ENCODE measurements at regions not wholly inside any gene's neighbourhood (a gene's known extent, or its start where the extent isn't known, plus 50 kb on each side); places are given as distances from the start of the nearest gene placed in this dataset.

DNA sequence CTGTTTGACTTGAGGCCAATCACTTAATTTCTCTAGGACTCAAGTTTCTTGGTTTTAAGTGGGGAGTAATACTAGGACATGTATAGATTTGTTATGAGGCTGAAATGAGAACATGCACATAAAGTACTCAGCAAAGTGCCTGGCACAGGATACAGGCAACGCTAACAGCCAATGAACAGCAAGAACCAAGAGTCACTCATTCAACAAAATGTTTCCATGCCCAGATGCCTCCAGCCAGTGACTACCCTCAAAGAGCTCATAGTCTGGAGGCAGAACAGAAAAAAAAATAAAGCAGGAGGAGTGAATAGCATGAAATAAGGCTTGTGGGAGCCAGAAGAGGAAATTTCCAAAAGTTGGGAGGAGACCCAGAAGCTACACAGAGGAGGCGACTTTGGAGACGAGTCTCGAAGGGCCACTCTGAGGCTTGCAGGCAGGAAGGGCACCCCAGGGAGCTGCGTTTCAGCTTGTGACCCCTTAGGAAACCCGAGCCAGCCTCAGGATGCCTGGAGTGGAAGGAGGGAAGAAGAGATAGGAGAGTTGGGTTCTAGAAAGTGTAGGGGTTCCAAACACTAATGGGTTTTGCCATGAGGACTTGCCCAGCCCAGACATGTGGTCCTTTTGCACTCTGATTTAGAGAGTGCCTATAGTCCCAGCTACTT lies 70.0 kb downstream of the CXCL12 start:
- ChIA-PET POLR2A (no interaction called here), CTCF (no interaction called here)
- H3K27ac Mint-ChIP-seq (ENCODE audit: unreplicated experiment), result no peak overlapping the region
- no peaks in the 10 kb centered on the region for H3K4me1 ChIP-seq
- no peak overlapping the region for H3K4me3 Mint-ChIP-seq (ENCODE audit: unreplicated experiment)
- peaks cover 10% of the 10 kb centered on the region for H3K9me3 Mint-ChIP-seq (ENCODE audit: unreplicated experiment)
- no peaks in the 10 kb centered on the region for H3K4me1 Mint-ChIP-seq (ENCODE audit: low read depth, unreplicated experiment)
- no peak for DNase-seq
- intact Hi-C loops (cut with micrococcal nuclease; ENCODE audit: unreplicated experiment), result no loop called here
- BruUV-seq (replicated peaks), result no TSS peak
- no peaks in the 10 kb centered on the region for H3K27me3 ChIP-seq (replicated peaks; ENCODE audit: control insufficient read depth, insufficient read depth, low read length)
- no peaks in the 10 kb centered on the region for H3K36me3 Mint-ChIP-seq (ENCODE audit: insufficient read depth, unreplicated experiment)
- H3K27me3 Mint-ChIP-seq (ENCODE audit: insufficient read depth, unreplicated experiment), result peaks cover 8% of the 10 kb centered on the region
- H3K36me3 ChIP-seq (ENCODE audit: control insufficient read depth, insufficient read depth, low read length), result no peaks in the 10 kb centered on the region
- H3K4me3 ChIP-seq (ENCODE audit: low read depth, low read length), result no peak overlapping the region
- H3K9me3 ChIP-seq, result no peaks in the 10 kb centered on the region
- TF ChIP-seq, protein P1, sequence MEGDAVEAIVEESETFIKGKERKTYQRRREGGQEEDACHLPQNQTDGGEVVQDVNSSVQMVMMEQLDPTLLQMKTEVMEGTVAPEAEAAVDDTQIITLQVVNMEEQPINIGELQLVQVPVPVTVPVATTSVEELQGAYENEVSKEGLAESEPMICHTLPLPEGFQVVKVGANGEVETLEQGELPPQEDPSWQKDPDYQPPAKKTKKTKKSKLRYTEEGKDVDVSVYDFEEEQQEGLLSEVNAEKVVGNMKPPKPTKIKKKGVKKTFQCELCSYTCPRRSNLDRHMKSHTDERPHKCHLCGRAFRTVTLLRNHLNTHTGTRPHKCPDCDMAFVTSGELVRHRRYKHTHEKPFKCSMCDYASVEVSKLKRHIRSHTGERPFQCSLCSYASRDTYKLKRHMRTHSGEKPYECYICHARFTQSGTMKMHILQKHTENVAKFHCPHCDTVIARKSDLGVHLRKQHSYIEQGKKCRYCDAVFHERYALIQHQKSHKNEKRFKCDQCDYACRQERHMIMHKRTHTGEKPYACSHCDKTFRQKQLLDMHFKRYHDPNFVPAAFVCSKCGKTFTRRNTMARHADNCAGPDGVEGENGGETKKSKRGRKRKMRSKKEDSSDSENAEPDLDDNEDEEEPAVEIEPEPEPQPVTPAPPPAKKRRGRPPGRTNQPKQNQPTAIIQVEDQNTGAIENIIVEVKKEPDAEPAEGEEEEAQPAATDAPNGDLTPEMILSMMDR (IDR thresholded peaks at IDR 0.05; ENCODE audit: insufficient read depth in 1 of 2, low read depth in 1 of 2, low read length in 1 of 2, severe bottlenecking in 1 of 2, unreplicated experiment in 1 of 2), result no peak

DNA sequence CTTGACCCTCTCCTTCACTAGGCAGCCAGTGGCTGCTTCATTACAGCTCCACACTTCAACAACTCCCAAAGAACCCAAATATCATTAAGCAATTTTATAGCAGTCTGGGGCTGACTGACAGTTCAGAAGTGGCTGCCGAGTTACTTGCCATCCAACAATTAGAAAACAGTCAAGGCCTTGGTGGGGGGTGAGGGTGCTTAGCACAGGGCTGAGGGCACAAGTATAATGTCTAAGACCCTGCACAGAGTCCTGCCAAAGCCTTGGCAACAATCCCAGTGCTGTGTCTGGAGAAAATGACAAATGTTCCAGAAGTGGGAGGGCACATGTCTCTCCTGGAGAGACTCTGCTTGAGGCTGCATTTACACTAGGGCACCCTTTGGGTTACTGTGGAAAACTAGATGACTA lies 71.1 kb downstream of the CXCL12 start:
- Mint-ChIP-seq H3K36me3 (ENCODE audit: insufficient read depth, unreplicated experiment) (no peaks in the 10 kb centered on the region), H3K27ac (ENCODE audit: unreplicated experiment) (no peak overlapping the region), H3K4me1 (ENCODE audit: low read depth, unreplicated experiment) (no peaks in the 10 kb centered on the region), H3K9me3 (ENCODE audit: unreplicated experiment) (peaks cover 10% of the 10 kb centered on the region), H3K27me3 (ENCODE audit: insufficient read depth, unreplicated experiment) (peaks cover 6% of the 10 kb centered on the region), H3K4me3 (ENCODE audit: unreplicated experiment) (no peak overlapping the region)
- Histone ChIP-seq H3K27me3 (replicated peaks; ENCODE audit: control insufficient read depth, insufficient read depth, low read length) (no peaks in the 10 kb centered on the region), H3K36me3 (ENCODE audit: control insufficient read depth, insufficient read depth, low read length) (no peaks in the 10 kb centered on the region), H3K9me3 (no peaks in the 10 kb centered on the region), H3K4me1 (no peaks in the 10 kb centered on the region), H3K4me3 (ENCODE audit: low read depth, low read length) (no peak overlapping the region)
- intact Hi-C loops (cut with micrococcal nuclease; ENCODE audit: unreplicated experiment), result no loop called here
- no TSS peak for BruUV-seq (replicated peaks)
- TF ChIP-seq, protein P1 (IDR thresholded peaks at IDR 0.05; ENCODE audit: insufficient read depth in 1 of 2, low read depth in 1 of 2, low read length in 1 of 2, severe bottlenecking in 1 of 2, unreplicated experiment in 1 of 2), result no peak
- DNase-seq, result no peak
- ChIA-PET POLR2A (no interaction called here), CTCF (no interaction called here)

DNA sequence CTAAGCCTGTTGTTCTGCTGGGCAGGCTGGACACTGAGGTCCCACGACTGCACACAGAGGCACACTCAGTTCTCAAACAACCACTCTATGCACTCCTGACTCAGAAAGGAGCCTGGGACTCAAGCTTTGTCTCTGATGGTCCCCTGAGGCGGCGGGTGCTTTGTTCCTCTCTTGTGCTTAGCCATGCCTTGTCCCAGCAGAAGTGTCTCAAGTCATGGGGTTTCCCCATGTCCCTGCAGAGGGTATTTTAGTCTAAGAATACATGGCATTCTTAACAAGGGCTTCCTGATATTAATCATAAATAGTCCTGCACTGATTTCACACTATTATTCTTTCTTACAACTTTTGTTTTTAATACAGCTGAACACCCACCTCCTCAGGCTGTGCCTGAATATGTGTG lies 72.5 kb downstream of the CXCL12 start:
- H3K36me3 ChIP-seq (ENCODE audit: control insufficient read depth, insufficient read depth, low read length), result no peaks in the 10 kb centered on the region
- Mint-ChIP-seq H3K4me3 (ENCODE audit: unreplicated experiment) (no peak overlapping the region), H3K27me3 (ENCODE audit: insufficient read depth, unreplicated experiment) (peaks cover 3% of the 10 kb centered on the region), H3K4me1 (ENCODE audit: low read depth, unreplicated experiment) (no peaks in the 10 kb centered on the region), H3K36me3 (ENCODE audit: insufficient read depth, unreplicated experiment) (no peaks in the 10 kb centered on the region), H3K27ac (ENCODE audit: unreplicated experiment) (no peak overlapping the region), H3K9me3 (ENCODE audit: unreplicated experiment) (peaks cover 8% of the 10 kb centered on the region)
- no peaks in the 10 kb centered on the region for H3K27me3 ChIP-seq (replicated peaks; ENCODE audit: control insufficient read depth, insufficient read depth, low read length)
- no peaks in the 10 kb centered on the region for H3K4me1 ChIP-seq
- intact Hi-C loops (cut with micrococcal nuclease; ENCODE audit: unreplicated experiment), result no loop called here
- no TSS peak for BruUV-seq (replicated peaks)
- H3K4me3 ChIP-seq (ENCODE audit: low read depth, low read length), result no peak overlapping the region
- TF ChIP-seq, protein P1 (IDR thresholded peaks at IDR 0.05; ENCODE audit: insufficient read depth in 1 of 2, low read depth in 1 of 2, low read length in 1 of 2, severe bottlenecking in 1 of 2, unreplicated experiment in 1 of 2), result no peak
- DNase-seq, result no peak
- ChIA-PET POLR2A (no interaction called here), CTCF (no interaction called here)
- no peaks in the 10 kb centered on the region for H3K9me3 ChIP-seq
